PC-3 (cell line): ENCODE measurements at regions not wholly inside any gene's neighbourhood (a gene's known extent, or its start where the extent isn't known, plus 50 kb on each side); places are given as distances from the start of the nearest gene placed in this dataset.
"Not testable (repeated sequence)": the region's sequence is repeated elsewhere in the genome, so short reads cannot be mapped to it uniquely, and the experiment has no call there.

Experiments
- EZH2 ChIP-seq: fragments of 300-600 bp; sonication (generic); IDR thresholded peaks from one replicate; pipeline ENCODE4 v1.6.1; 2017; ENCODE audit warnings: antibody characterized with exemption, mild to moderate bottlenecking, low read length; ENCODE audit not compliant: unreplicated experiment
- EZH2phosphoT487 ChIP-seq: fragments of 300-600 bp; sonication (generic); IDR thresholded peaks from 2 replicates; pipeline ENCODE4 v1.6.1; 2018; ENCODE audit warnings: mild to moderate bottlenecking, antibody characterized with exemption, low read length, borderline replicate concordance
- TF ChIP-seq, protein P1 (sequence below): fragments of 300-600 bp; sonication (generic); conservative IDR thresholded peaks from 2 replicates; pipeline ENCODE4 v1.5.1; 2017; ENCODE audit warnings: antibody characterized with exemption, low read depth, mild to moderate bottlenecking, low read length

DNA sequence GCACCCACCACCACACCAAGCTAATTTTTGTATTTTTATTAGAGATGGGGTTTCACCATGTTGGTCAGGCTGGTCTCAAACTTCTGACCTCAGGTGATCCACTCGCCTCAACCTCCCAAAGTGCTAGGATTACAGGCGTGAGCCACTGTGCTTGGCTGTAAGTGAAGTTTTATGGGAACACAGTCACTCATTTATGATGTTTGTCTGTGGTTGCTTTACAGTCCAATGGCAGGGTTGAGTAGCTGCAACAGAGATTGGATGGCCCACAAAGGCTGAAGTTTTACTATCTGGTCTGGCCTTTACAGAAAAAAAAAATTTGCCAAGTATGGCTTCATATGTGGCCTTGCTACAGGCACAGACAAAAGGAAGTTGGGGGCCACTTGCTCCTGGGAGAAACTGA, 743.2 kb downstream of the BCL11A start:
- TF ChIP-seq, protein P1, sequence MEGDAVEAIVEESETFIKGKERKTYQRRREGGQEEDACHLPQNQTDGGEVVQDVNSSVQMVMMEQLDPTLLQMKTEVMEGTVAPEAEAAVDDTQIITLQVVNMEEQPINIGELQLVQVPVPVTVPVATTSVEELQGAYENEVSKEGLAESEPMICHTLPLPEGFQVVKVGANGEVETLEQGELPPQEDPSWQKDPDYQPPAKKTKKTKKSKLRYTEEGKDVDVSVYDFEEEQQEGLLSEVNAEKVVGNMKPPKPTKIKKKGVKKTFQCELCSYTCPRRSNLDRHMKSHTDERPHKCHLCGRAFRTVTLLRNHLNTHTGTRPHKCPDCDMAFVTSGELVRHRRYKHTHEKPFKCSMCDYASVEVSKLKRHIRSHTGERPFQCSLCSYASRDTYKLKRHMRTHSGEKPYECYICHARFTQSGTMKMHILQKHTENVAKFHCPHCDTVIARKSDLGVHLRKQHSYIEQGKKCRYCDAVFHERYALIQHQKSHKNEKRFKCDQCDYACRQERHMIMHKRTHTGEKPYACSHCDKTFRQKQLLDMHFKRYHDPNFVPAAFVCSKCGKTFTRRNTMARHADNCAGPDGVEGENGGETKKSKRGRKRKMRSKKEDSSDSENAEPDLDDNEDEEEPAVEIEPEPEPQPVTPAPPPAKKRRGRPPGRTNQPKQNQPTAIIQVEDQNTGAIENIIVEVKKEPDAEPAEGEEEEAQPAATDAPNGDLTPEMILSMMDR, result not testable (repeated sequence)
- not testable (repeated sequence) for TF ChIP-seq EZH2, EZH2phosphoT487
